GM18909 (cell line): ENCODE measurements at regions not wholly inside any gene's neighbourhood (a gene's known extent, or its start where the extent isn't known, plus 50 kb on each side); places are given as distances from the start of the nearest gene placed in this dataset.
"Not testable (repeated sequence)": the region's sequence is repeated elsewhere in the genome, so short reads cannot be mapped to it uniquely, and the experiment has no call there.

Experiments used
- ATAC-seq: cut with Tn5 transposase; IDR thresholded peaks from one replicate; pipeline ENCODE4 v1.9.1; 2021; ENCODE audit warnings: mild to moderate bottlenecking; ENCODE audit not compliant: unreplicated experiment, poor library complexity

DNA sequence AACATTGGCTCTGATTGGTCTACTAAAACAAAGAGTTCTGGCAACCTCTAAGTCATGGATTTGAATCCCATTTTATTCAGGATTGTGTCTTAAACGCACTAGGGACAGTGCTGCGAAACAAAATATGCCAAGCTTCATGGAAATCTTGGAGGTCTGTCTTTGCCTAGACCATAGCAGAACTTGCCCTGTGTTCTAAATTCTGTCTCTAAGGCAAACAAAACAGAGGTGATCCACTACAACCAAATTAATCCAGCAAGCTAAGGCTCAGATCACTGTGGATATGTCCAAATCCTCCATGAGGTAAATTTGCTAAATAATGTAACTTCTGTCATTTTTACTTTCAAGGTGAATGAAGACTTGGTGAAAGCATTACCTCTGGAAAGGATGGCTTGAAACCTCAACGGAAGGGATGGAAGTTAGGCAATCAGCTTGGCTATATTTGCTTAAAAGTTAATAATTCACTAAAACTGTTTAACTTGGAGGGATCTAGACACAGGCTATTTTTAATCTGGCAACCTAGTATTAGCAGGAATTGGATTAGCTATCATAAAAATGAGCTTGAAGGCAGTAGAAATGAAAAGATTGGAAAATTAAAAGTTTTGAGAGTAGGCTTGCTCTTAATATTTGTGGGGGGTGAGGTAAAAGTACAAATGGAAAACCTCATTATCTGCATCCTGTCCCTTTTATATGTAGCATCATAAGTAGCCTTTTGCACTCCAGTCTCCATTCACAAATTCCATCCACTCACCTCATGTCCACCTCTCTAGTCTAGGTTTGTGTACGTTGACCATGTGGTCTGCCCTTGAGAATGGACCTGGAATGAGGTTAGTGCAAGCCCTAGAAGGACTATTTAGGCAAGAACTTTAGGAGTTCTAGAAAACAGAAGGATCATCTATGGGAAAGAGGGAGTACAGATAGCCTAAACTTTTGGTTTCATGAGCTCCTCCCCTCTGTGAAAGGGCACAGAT lies 176.2 kb downstream of the SMC2 start:
- ATAC-seq = no peak

DNA sequence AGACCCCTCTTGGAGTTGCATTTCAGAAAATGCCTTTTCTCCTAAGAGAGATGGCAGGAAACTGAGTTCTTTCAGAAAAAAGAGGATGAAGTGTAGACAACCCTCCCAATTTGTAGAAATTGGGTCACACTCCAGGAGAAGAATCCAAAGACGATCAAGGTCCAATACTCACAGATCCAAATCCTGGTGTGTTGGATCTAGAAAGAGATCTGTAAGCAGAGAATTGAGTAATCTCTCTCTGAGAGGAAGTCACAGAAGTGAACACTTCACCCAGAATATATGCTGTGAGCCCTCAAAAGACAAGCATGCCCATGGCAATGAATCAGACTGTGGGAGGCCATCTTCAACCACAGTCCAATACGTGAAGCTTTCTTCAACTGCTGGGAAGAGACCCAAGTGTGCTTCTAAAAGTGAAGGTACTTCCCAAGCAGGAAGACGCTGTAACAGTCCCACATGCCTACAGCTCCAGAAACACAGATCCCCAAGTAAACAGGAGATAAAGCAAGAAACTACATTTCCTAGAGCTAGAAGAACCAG lies 182.7 kb downstream of the SMC2 start:
- no peak for ATAC-seq

DNA sequence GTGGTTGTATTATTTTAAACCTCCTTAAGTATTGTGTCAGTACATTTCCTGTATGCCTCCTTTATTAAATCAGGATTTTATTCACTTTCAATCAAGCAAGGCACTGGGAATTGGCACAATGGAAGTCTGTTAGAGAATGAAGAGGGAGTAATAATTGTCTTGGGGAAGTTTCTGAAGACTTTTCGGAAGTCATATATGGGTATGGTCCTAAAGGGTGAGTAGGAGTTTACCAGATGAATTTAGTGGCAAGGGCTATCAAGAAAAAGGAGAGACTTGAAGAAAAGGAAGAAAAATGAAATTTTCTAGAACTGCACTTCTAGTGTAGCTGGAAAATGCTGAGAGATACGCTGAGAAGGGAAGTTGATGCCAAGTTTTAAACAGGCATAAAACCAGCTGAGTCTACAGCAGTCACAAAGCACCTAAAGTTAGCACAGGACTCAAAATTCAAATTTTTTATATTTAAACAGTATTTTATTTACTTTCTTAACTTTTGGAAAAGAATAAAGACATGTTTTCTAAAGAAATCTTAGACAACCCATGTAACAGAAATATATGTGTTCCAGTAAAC lies 184.9 kb downstream of the SMC2 start:
- no peak for ATAC-seq

DNA sequence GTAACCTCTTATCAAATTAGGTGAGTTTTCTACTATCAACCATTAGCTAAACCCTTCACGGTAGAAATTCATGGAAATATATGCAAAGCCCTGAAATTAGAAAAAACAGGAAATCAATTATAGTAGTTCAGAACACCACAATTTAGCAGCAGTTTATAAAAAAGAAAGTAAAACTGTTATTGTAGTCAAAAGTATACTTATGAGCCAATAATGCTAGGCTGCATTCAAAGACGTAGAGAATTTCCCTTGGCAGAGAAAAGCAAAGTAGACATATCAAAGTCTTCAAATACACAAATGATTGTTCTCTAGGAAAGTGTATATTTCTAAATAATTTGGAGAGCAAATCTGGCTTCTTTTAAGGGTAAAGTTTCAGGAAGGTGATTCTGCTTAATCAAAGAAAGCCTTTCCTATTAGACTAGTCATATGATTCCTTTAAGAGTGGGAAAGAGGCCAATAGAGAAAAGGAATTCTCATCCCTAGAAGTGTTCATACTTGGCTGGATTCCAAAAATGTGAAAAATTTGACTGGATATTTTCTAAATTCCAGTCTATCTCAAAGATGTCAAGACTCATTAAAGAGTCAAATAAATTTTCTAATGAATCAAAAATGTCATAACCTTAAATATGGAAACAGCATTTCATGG lies 185.5 kb downstream of the SMC2 start:
- ATAC-seq = no peak

GRCh38 chr9:104280178-104280560 lies 186.1 kb downstream of the SMC2 start:
- ATAC-seq = no peak

DNA sequence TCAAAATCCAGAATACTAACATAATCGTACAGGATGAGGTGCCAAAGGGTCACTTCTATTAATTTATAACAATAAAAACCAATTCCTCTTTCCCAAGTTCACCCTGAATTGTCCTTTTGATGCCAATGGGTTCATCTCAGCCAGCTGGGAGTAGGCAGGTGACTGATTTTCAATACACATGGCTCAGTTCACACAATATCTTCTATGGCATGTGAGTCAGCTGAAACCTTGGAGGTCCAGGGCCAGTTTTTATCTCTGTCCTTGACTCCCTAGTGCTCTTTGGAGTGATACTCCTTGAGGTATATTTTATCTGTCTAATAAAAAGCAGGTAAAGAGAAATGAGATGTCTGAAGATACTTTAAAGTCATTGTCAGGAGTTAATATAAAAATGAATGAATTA lies 186.6 kb downstream of the SMC2 start:
- ATAC-seq = no peak

DNA sequence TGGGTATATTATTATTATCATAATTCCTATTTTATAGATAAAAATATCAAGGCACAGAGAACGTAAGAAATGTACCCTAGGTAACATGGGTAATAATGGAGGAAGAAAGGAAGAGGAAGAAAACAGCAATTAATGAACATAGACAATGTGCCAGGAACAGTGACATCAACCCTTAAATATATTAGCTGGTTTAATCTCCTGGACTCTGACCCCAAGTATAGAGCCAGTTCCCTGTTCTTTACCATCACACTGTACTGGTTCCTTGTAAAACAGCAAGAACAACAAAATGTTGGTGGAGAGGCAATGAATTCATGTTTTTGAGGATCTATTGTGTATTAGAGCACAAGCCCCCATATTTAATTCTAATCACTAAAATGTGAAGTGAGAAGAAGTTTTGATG lies 192.1 kb downstream of the SMC2 start:
- ATAC-seq = no peak

GRCh38 chr9:104286799-104287198 lies 192.7 kb downstream of the SMC2 start:
- ATAC-seq = no peak

- no peak for ATAC-seq
These were observed 193.3 kb downstream of the SMC2 start for GRCh38 chr9:104287253-104287878.

DNA sequence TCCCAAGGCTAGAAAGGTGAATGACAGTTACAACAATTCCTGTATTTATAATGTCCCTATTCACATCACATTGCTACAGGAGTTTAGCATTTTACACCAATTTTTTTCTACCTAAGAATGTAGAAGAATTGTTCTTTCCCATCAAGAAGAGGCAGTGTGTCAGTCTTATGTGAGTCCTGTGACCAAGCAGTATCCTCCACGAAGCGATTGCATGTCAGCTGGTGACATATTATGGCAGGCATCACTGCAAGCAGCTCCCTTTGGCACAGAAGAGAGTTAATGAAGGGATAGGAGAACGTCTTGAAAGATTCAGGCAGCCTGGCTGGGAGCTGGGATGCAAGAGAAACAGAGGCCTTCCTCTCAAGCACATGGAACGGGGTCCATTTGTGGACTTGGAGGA lies 199.8 kb downstream of the SMC2 start:
- no peak for ATAC-seq

GRCh38 chr9:104300124-104300523 lies 203.9 kb upstream of the OR13F1 start:
- ATAC-seq = no peak

DNA sequence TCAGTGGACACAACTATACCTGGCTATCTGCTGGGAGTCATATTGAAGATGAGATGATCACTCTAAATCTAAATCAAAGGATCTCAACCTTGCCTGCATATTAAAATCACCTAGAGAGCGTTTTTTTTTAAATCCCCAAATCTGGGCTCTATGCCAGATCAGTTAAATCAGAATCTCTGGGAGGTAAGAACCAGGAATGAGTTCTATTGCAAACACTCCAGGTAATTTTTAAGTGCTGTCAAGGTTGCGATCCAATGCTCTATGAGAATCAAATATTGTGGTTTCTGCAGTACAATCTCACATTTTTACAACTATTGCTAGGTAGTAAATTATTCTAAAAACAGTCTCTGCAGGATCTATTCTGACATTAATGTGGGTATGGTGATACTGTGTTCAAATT lies 202.3 kb upstream of the OR13F1 start:
- no peak for ATAC-seq

GRCh38 chr9:104302775-104303174 lies 201.3 kb upstream of the OR13F1 start:
- no peak for ATAC-seq

- ATAC-seq = no peak
These were observed 199.1 kb upstream of the OR13F1 start for GRCh38 chr9:104304925-104305324.

DNA sequence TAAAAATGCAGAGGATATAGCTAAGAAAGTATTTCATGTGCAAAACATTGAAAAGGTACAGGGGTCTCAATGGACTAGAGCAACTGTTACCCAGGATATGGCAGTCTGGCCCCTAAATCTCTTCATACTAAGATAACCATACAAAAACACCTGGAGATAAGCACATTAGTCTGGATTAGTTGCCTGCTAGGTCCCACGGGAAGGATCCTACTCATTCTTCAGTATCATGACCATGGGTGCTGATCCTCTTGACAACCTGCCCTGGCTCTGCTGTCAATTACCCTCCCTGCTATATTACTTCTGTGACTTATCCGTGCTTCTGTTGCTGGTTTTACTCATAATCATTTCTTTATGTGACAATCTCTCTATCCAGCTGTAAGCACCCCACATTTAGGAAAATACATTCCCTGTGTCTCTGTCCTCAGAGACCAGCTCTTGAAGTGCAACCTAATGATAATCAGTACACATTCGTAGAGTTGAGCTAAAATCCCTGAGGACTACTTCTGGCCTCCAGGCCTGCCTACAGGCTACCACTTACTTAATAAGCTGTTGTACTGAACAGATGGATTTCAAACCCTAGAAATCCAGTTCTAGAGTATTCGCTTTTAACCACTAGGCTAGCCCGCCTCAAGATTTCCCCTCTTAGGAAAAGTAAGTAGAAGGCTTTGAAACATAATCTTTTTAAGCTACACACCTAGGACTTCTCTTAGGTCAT lies 190.5 kb upstream of the OR13F1 start:
- no peak for ATAC-seq

- not testable (repeated sequence) for ATAC-seq
These were observed 187.7 kb upstream of the OR13F1 start for GRCh38 chr9:104316201-104317009.

DNA sequence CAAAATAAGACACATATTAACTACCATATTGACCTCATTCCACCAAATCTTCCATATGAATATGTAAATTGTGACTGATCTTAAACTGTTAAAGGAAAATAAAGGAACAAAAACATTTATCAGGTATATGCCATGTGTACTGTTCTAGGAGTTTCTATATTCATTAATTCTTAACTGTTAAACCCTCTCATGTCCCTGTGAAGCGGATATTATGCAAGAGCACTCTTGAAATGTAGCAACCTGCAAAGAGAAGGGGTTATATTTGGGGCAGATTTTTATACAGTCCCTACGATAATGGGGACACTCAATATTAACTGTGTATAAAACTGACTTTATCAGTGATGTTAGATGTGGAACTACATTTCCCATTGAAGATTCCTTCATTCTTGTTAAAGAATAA lies 184.9 kb upstream of the OR13F1 start:
- no peak for ATAC-seq

DNA sequence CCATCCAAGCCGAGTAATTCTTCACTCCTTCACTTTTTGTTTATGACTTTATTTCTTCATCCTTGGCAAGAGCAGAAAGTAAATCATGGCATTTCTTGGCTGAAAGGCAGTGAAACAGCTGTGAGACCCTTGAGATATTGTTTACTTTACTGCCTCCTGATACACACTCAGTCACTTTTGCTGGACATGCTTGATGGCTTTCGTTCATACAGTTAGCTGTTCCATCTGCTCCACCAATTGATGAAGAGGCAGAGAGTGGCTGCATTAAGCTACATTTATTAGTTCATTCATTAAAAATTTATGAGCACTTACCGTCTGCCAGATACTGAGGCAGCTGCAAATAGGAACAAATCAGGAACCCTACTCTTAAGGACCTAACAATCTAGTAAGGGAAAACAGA lies 184.4 kb upstream of the OR13F1 start:
- no peak for ATAC-seq

- no peak for ATAC-seq
These were observed 181.5 kb upstream of the OR13F1 start for GRCh38 chr9:104322596-104322995.
